ENCODE measurements at regions not wholly inside any gene's neighbourhood (a gene's known extent, or its start where the extent isn't known, plus 50 kb on each side); places are given as distances from the start of the nearest gene placed in this dataset.

DNA sequence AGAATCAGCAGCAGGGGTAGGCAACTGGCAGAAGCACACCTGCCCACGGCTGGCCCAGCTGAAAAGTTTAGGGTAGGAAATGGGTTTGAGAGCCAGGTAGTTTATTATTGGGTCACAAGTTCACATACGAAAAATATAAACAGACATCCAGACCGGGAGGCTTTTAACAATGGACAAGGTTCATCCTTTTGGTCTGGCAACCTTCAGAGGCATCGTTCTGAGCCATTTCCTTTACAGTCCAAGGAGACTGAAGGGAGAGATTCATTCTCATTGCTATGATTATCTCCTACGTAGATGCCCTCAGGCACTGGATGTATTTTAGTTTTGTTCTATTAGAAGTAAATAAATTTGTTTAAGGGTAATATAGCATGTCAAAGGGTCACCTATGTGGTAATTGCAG is 248.0 kb upstream of the THBS1 start:
- Histone ChIP-seq H2BK15ac (ENCODE audit: low read length) (no peak overlapping the region), H3K27me3 (replicated peaks in 1 of 4; ENCODE audit: control insufficient read depth in 3 of 4, extremely low read depth in 1 of 4, insufficient read depth in 3 of 4, low read length in 3 of 4) (no peaks in the 10 kb centered on the region; a peak in 1 of 7 replicates), H3K79me1 (ENCODE audit: low read depth, low read length) (no peaks in the 10 kb centered on the region), H4K91ac (replicated peaks; ENCODE audit: insufficient read length, low read length) (no peak overlapping the region), H3K56ac (replicated peaks; ENCODE audit: insufficient read length, low read depth, low read length) (no peak overlapping the region), H3K79me2 (ENCODE audit: control insufficient read depth in 1 of 2, insufficient read depth in 2 of 2, low read length in 2 of 2) (no peaks in the 10 kb centered on the region), H3K23me2 (ENCODE audit: low read depth, low read length) (no peaks in the 10 kb centered on the region), H4K8ac (ENCODE audit: extremely low read depth, insufficient read depth, low read length) (no peak overlapping the region), H3K9me3 (ENCODE audit: insufficient read depth in 2 of 2, low read depth in 1 of 2, low read length in 1 of 2) (no peaks in the 10 kb centered on the region), H4K5ac (ENCODE audit: insufficient read length, low read depth, low read length) (no peak overlapping the region), H2BK120ac (replicated peaks; ENCODE audit: low read depth, low read length) (no peak overlapping the region), H4K20me1 (replicated peaks in 1 of 2; ENCODE audit: control insufficient read depth in 1 of 2, insufficient read depth in 2 of 2, low read length in 2 of 2) (no peaks in the 10 kb centered on the region), H3K4me3 (ENCODE audit: extremely low read depth in 1 of 4, insufficient read depth in 2 of 4, low read depth in 3 of 4, low read length in 4 of 4) (no peak overlapping the region), H3K18ac (ENCODE audit: extremely low read depth, low read length) (no peak overlapping the region), H3K23ac (ENCODE audit: insufficient read length) (no peak overlapping the region), H3K4me2 (ENCODE audit: insufficient read depth in 1 of 2, low read depth in 2 of 2, low read length in 2 of 2) (no peak overlapping the region), H2BK12ac (ENCODE audit: low read depth, low read length) (no peak overlapping the region), H2AK5ac (ENCODE audit: low read depth, low read length) (no peak overlapping the region), H3K4me1 (replicated peaks in 1 of 4; ENCODE audit: control insufficient read depth in 3 of 4, insufficient read depth in 4 of 4, low read length in 3 of 4) (no peaks in the 10 kb centered on the region), H2BK5ac (ENCODE audit: low read depth, low read length) (no peak overlapping the region), H3K27ac (ENCODE audit: low read depth, low read length) (no peak overlapping the region), H3K14ac (ENCODE audit: insufficient read length) (no peak overlapping the region), H2BK20ac (ENCODE audit: low read length) (no peak overlapping the region), H3K36me3 (ENCODE audit: control insufficient read depth in 2 of 4, insufficient read depth in 4 of 4, low read length in 3 of 4) (no peaks in the 10 kb centered on the region), H3K9ac (replicated peaks in 1 of 4; ENCODE audit: extremely low read depth in 1 of 4, low read depth in 3 of 4, low read length in 3 of 4) (no peak overlapping the region), H3K4ac (replicated peaks; ENCODE audit: insufficient read length, low read depth, low read length) (no peak overlapping the region), H2AFZ (ENCODE audit: low read length) (no peak overlapping the region)
- FAIRE-seq (no peak), DNase-seq (ENCODE audit: low read depth in 1 of 2, low spot score in 2 of 2) (no peak)
- POLR2A ChIA-PET (ENCODE audit: partially characterized antibody), result interaction anchor here (0.7 kb wide), 1 partner anchor 248 kb away, joined by 3 read pairs; the partner anchor contains the start of gene THBS1
- 88% methylated on average over 5 of the region's 5 CpGs; no CpG with 5 or more reads in 1 of the 2 experiments for WGBS, 2 experiments (ENCODE audit: extremely low coverage in 1 of 2, insufficient coverage in 1 of 2, insufficient read length in 1 of 2, insufficient replicate concordance in 2 of 2, low coverage in 1 of 2, low lambda C conversion rate in 2 of 2, missing lambda C conversion rate in 1 of 2)
- TF ChIP-seq BRCA1 (IDR thresholded peaks at IDR 0.05; ENCODE audit: low read depth, low read length), result no peak
- TF ChIP-seq EZH2 (IDR thresholded peaks at IDR 0.05; ENCODE audit: low read depth, low read length, severe bottlenecking), result no peak
- no peak for TF ChIP-seq JUN (IDR thresholded peaks at IDR 0.05; ENCODE audit: low read depth, low read length)
- no peak for TF ChIP-seq MAFK (IDR thresholded peaks at IDR 0.05; ENCODE audit: low read depth, low read length)
- CTCF ChIA-PET (ENCODE audit: partially characterized antibody), result no interaction called here
